RPMI7951 (cell line): ENCODE measurements at regions not wholly inside any gene's neighbourhood (a gene's known extent, or its start where the extent isn't known, plus 50 kb on each side); places are given as distances from the start of the nearest gene placed in this dataset.

Source experiments
- DNase-seq: peaks from one replicate; pipeline ENCODE4 v3.0.0-alpha.2; 2012; ENCODE audit warnings: low read depth

DNA sequence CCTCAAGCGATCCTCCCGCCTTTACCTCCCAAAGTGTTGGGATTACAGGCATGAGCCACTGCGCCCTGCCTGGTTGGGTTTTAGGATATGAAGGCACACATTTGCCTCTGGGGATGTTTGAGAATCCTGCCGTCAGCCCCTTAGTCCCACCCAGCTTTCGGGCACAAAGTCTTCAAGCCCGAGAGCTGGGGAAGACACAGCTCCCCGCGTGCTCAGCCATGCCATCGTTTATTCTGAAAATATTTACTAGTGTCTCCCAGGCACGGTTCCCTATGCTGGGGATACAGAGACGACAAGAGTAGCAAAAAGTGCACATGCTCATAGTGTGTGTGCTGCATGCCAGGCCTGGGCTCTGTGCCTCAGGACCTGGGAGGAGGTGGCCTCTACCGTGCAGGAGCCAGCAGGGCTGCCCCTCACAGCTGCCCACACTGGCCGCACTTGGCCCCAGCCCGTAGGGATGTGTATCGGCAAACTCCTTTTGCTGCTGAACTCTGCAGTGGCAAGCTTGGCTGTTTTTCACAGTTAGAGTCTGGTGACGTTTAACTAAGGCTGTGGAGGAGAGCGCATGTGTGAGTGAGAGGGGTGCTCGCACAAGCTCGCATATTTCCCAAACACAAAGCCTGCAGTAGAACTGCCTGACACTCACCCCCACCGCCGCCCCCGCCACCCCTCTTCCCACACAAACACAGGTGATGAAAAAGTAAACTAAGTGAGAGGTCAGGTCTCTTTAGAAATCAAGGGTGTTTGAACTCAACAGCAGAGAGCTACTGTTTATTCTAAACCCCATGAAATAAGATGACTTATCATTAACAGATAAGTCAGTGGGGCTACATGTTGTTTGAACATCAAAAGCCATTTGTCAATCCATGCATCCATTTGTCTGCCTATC, 266.4 kb downstream of the MRTFB start:
- no peak for DNase-seq

DNA sequence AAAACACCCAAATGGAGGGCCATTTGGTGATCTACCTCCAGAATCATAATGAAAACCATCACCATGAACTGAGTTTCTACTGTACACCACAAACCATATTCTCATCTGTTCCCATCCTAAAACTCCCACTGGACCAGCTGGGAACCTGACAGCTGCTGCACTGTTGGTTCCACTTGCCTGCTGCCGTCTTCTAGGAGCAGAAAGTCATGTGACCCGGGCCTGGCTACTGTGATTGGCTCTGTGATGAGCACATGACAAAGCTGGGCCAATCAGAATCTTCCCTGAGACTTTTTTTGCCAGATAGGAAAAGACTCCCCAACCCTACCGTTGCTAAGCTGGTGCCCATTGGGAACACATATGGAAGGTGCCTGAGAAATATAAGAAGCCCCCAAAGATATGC, 264.2 kb downstream of the MRTFB start:
- DNase-seq = no peak

DNA sequence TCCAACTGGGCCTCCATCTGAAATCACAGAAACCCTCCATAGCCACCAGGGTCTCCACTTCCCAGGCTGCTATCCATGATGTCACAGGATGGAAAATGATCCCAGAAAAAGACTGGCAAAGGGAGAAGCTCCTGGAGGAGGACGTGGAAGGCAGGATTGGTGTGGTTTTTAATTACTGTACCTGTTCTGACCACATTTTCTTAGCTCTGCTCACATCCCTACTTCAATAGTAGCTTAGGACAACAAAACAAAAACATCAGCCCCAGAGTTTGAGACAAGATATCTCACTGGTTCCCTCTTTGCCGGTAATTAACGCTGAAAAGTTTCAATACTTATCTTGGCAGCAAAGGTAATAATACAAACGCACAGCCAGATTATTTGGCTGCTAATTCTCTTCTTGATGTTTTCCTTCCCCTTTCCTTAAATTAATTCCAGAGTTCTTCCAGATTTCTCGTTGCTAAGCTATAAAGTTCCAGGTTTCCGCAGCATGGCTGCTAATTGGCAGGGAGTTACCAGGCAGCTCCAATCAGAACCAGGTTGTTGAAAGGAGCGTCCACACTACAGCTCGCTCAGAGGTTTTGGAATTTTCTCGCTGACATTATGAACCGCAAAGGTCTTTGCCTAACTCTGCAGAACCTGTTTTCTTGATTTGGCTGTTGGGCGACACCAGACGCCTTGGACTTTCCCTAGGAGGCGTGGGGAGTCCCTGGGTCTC, 263.4 kb downstream of the MRTFB start:
- no peak for DNase-seq

DNA sequence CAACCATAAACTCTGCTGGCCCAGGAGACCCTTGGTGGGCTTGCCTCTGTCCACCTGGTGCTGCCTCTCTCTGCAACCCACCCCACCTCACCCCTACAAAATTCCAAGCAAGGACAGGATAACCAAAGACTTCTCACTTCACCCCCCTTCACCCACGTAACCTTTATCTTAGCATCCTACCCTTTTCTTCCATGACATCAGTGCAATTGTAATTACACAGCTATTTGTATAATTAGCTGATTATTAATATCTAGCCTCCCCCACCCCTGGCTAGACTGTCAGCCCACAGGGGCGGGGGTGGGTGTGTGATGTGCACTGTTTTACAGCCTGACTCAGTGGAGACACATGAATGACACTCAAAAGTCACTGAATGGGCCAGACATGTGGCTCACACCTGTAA, 262.2 kb downstream of the MRTFB start:
- DNase-seq = no peak

DNA sequence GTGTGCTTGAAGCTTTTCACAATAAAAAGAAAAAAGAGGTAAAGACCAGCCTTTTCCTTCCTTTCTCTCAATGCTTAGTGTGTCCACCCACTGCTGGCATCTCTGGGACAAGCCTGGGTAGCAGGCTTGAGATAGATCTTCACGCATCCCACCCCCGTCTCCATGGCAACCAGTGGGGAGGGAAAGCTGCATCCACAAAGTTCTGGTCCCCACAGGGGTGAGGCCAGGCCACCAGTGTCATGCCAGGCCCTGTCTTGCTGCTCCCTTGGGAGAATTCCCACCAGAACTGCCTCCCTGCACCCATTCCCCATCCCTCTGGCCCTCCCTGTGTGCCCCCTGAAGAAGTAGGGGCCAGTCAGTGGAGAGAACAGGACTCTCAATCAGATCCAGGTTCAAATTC, 259.9 kb downstream of the MRTFB start:
- DNase-seq = no peak

DNA sequence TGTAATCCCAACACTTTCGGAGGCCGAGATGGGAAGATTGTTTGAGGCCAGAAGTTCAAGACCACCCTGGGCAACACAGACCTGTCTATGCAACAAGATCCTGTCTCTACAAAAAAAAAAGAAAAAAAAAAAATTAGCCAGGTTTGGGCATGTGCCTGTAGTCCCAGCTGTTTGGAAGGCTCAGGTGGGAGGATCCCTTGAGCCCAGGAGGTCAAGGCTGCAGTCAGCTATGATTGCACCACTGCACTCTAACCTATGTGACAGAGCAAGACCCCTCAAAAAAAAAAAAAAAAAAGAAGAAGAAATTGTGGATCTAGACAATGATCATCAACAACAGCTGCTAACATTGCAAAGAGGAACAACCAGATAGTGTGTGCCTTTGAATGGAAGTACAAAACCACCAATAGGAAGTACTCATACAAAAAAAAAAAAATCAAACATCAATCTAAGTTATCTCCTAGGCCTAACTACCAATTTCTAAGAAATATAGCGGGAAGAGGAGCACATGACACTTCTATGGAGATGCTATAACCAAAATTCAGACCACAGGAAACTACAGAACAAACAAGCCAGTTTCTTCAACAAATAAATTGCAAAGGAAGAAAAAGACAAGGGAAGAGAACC, 258.7 kb downstream of the MRTFB start:
- no peak for DNase-seq

DNA sequence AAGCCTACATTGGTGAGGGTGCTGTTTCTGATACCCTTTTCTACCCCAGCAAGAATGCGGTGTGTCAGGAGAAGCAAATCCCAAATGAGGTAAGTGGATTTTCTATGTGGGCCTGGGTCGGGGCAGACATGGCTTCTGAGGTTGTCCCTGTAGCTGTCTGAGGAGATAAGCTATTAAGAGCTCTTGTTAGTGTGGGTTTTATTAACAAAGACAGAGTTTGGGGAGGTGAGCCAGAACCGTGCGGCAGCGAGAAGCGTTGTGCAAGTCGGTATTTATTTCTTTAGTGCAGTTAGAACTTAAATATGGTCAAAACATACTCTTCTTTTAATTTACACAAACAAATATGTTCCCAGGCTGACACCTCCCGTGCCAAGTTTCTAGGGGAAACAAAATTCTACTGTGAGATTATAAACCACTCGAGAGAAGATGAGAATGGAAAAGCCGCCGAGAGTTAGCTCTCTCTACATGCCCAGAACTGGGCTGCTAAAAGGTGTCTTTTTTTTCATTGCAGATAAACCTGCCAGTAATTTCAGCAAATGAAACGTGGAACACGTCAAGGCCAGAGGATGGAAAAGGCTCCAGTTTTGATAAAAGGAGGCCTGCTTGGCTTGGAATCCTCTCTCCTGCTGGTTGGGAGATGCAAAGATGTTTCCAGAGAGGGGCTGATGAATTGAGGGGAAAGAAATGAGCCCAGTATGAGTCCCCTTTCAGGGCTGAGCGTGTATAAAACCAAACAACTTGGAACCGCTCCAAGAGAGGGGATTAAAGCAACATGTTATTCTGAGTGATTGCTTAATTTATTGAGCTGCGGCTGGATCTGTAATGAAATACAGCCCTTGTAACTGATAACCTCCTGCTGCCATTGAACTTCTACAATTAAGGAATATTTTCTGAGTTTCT, 254.6 kb downstream of the MRTFB start:
- no peak for DNase-seq

DNA sequence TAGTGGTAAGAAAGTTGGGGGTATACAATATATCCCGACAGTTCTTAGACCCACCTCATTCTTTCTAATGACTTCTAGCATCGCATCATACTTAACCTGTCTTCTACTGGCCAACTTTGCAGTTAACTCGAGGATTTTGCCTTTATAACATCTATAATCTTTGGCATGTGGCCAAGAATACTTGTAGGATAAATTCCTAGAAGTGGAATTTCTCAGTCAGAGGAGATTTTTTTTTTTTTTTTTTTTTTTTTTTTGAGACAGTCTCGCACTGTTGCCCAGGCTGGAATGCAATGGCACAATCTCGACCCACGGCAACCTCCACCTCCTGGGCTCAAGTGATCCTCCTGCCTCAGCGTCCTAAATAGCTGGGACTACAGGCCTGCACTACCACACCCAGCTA, 253.5 kb downstream of the MRTFB start:
- no peak for DNase-seq

DNA sequence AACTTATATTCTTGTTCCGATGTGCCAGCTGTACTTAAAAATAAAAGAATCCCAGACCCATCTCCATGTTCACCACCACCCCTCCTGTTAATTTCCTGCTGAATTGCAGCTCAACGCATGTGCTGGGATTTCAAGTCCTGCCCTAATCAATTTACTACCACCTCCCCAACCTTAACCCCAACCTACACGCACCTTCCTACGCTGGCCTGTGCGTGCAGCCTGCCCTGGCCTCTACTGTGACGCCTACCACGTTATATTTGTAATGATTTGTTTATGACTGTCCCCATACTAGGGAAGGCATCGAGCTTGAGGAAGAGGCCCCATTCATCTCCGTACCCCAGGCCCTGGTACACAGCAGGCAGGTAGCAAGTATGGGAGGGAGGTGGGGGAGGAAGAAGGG, 251.1 kb downstream of the MRTFB start:
- no peak for DNase-seq

DNA sequence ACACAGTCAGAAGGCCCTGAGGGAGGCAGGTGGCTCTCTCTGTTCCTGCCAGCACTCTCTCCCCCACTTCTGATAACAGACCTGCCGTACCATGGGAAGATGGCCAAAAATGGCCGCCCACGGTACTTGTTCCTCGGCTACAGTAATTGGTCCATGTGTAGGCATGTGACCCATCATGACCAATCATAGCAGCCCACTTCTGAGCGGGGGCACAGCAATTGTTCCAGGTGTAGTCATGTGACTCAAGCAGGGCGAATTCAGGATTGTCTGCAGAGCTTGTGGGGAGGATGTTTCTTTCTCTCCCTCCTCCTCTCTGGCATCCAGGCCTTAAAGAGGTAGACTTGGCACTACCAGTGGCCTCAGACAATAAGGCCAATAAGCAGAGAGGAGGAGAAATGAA, 250.4 kb downstream of the MRTFB start:
- no peak for DNase-seq

DNA sequence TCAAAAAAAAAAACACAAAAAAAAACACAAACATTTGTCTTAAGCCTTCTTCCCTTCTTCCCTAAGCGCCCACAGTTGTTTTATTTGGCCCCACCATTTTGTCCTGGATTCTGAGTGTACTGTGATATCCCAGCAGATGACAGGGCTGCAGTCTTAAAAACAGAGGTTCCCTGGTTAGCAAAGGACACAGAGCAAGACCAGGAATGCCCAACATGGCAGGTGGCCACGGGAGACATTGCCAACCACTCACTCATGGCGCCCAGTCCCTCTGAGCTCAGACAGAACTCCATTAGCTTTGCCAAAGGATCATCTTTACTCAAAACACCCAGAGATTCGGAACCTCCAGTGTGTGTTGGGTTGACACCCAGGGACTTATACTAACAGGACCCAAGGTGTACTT, 249.3 kb downstream of the MRTFB start:
- no peak for DNase-seq
